IMR-90 (cell line): ENCODE measurements at regions not wholly inside any gene's neighbourhood (a gene's known extent, or its start where the extent isn't known, plus 50 kb on each side); places are given as distances from the start of the nearest gene placed in this dataset.
A peak's percentile ranks its signal among the peaks of the same experiment; 100 is the strongest.

Experiments
- ATAC-seq: fragments of 200-7000 bp; cut with Tn5 transposase; 2 replicates; pipeline ENCODE4 v1.9.1; 2020; ENCODE audit warnings: low read depth, mild to moderate bottlenecking, moderate library complexity
- BruUV-seq: library from RNA; stranded (reverse); fragments of 400-500 nt; replicated peaks from 2 replicates; lab custom pipeline; 2021; lab: Mats Ljungman, UMichigan
- CTCF ChIA-PET: fragments of 300-600 bp; formaldehyde crosslinking; extraction: SDS; loops from one replicate; lab custom pipeline; 2021; ENCODE audit warnings: antibody characterized with exemption; lab: Yijun Ruan, JAX
- POLR2A ChIA-PET: fragments of 300-600 bp; sonication (Branson Sonifier 250); formaldehyde crosslinking; loops from one replicate; lab custom pipeline; 2022; ENCODE audit warnings: antibody characterized with exemption; ENCODE audit not compliant: unreplicated experiment; lab: Charles Lee
- DNase-seq: peaks from one replicate; pipeline ENCODE4 v3.0.0; 2013
- H2AFZ ChIP-seq: replicated peaks from 2 replicates; pipeline ENCODE3; 2013; ENCODE audit warnings: low read length, mild to moderate bottlenecking; ENCODE audit not compliant: poor library complexity
- H2AK5ac ChIP-seq: 2 replicates; pipeline ENCODE4 v1.6.1; 2013; ENCODE audit warnings: low read depth, low read length, inconsistent platforms
- H2AK9ac ChIP-seq: replicated peaks from 2 replicates; pipeline ENCODE3; 2013; ENCODE audit warnings: mild to moderate bottlenecking, low read depth, low read length, moderate library complexity; ENCODE audit not compliant: poor library complexity
- H2BK120ac ChIP-seq: 2 replicates; pipeline ENCODE4 v1.6.1; 2013; ENCODE audit warnings: low read depth, low read length, inconsistent platforms
- H2BK15ac ChIP-seq: 3 replicates; pipeline ENCODE4 v1.6.1; 2013; ENCODE audit warnings: low read depth, low read length, inconsistent platforms
- H2BK20ac ChIP-seq: 2 replicates; pipeline ENCODE4 v1.6.1; 2013; ENCODE audit warnings: low read depth, mild to moderate bottlenecking, inconsistent platforms, low read length, moderate library complexity
- H2BK5ac ChIP-seq: 2 replicates; pipeline ENCODE4 v1.6.1; 2013; ENCODE audit warnings: mild to moderate bottlenecking, low read depth, low read length, inconsistent platforms; ENCODE audit not compliant: poor library complexity, severe bottlenecking
- H3K14ac ChIP-seq: replicated peaks from 2 replicates; pipeline ENCODE4 v1.6.1; 2013; ENCODE audit warnings: low read depth, low read length, inconsistent platforms
- H3K18ac ChIP-seq: 2 replicates; pipeline ENCODE4 v1.6.1; 2013; ENCODE audit warnings: low read depth, low read length, control low read depth
- H3K23ac ChIP-seq: 2 replicates; pipeline ENCODE4 v1.6.1; 2013; ENCODE audit warnings: low read depth, low read length, inconsistent platforms
- H3K27ac ChIP-seq: 2 replicates; pipeline ENCODE4 v1.5.1; 2013; ENCODE audit warnings: mild to moderate bottlenecking, control low read depth, low read length; ENCODE audit not compliant: insufficient read depth
- H3K27me3 ChIP-seq: 2 replicates; pipeline ENCODE4 v1.6.1; 2013; ENCODE audit warnings: low read length; ENCODE audit not compliant: control insufficient read depth, insufficient read depth
- H3K36me3 ChIP-seq: 2 replicates; pipeline ENCODE4 v1.6.1; 2013; ENCODE audit warnings: low read length, mixed read lengths; ENCODE audit not compliant: control insufficient read depth, insufficient read depth
- H3K4ac ChIP-seq: 2 replicates; pipeline ENCODE4 v1.6.1; 2013; ENCODE audit warnings: low read depth, low read length, inconsistent platforms
- H3K4me1 ChIP-seq: 2 replicates; pipeline ENCODE4 v1.6.1; 2013; ENCODE audit warnings: low read length, mixed read lengths; ENCODE audit not compliant: control insufficient read depth, insufficient read depth
- H3K4me2 ChIP-seq: 2 replicates; pipeline ENCODE4 v1.6.1; 2013; ENCODE audit warnings: low read depth, mild to moderate bottlenecking, control low read depth, low read length, moderate library complexity
- H3K4me3 ChIP-seq: 2 replicates; pipeline ENCODE4 v1.5.1; 2013; ENCODE audit warnings: low read depth, mild to moderate bottlenecking, control low read depth, low read length, moderate library complexity; ENCODE audit not compliant: insufficient read depth
- H3K56ac ChIP-seq: 2 replicates; pipeline ENCODE4 v1.6.1; 2013; ENCODE audit warnings: low read length, inconsistent platforms; ENCODE audit not compliant: insufficient read depth; ENCODE audit errors: extremely low read depth
- H3K79me1 ChIP-seq, 2 experiments: 2 replicates each; pipeline ENCODE4 v1.6.1; 2013; ENCODE audit warnings: low read length in 2 of 2, inconsistent platforms in 1 of 2, low read depth in 1 of 2
- H3K9ac ChIP-seq: 2 replicates; pipeline ENCODE4 v1.6.1; 2013; ENCODE audit warnings: low read depth, low read length, control low read depth
- H3K9me1 ChIP-seq: 2 replicates; pipeline ENCODE4 v1.6.1; 2013; ENCODE audit warnings: low read length, inconsistent platforms; ENCODE audit not compliant: insufficient read depth
- H3K9me3 ChIP-seq: 2 replicates; pipeline ENCODE4 v1.6.1; 2013; ENCODE audit warnings: low read length; ENCODE audit not compliant: control insufficient read depth, insufficient read depth
- H4K20me1 ChIP-seq: 2 replicates; pipeline ENCODE4 v1.6.1; 2013; ENCODE audit warnings: low read length, inconsistent platforms; ENCODE audit not compliant: insufficient read depth
- H4K5ac ChIP-seq: 2 replicates; pipeline ENCODE4 v1.6.1; 2013; ENCODE audit warnings: mild to moderate bottlenecking, low read depth, low read length, control low read depth
- H4K8ac ChIP-seq, 2 experiments: 2 replicates each; pipeline ENCODE4 v1.6.1; 2013; ENCODE audit warnings: low read depth in 2 of 2, low read length in 2 of 2, control low read depth in 1 of 2, inconsistent platforms in 1 of 2
- H4K91ac ChIP-seq: 2 replicates; pipeline ENCODE4 v1.6.1; 2013; ENCODE audit warnings: low read depth, low read length, inconsistent platforms; ENCODE audit not compliant: insufficient read depth
- BHLHE40 ChIP-seq: fragments of 150-350 bp; IDR thresholded peaks from 2 replicates; pipeline ENCODE4 v1.6.1; 2016; ENCODE audit warnings: mild to moderate bottlenecking, low read depth, low read length
- CEBPB ChIP-seq: IDR thresholded peaks from 2 replicates; pipeline ENCODE4 v1.6.1; 2012; ENCODE audit warnings: low read depth, low read length, improper control_type of control experiment
- MAFK ChIP-seq: IDR thresholded peaks from 2 replicates; pipeline ENCODE4 v1.6.1; 2012; ENCODE audit warnings: low read depth, low read length, improper control_type of control experiment
- MAZ ChIP-seq: IDR thresholded peaks from 2 replicates; pipeline ENCODE4 v1.6.1; 2012; ENCODE audit warnings: low read depth, mild to moderate bottlenecking, low read length, improper control_type of control experiment, moderate library complexity, borderline replicate concordance
- RAD21 ChIP-seq: IDR thresholded peaks from 2 replicates; pipeline ENCODE4 v1.6.1; 2012; ENCODE audit warnings: low read length, improper control_type of control experiment
- RFX5 ChIP-seq: IDR thresholded peaks from 2 replicates; pipeline ENCODE4 v1.8.0; 2012; ENCODE audit warnings: low read depth, mild to moderate bottlenecking, low read length, moderate library complexity
- WGBS, 2 experiments: methylation state at CpG; one replicate each; pipeline versions ENCODE4 v1.1.5 to v1.1.7; 2013; ENCODE audit warnings: missing lambda C conversion rate in 2 of 2; ENCODE audit not compliant: insufficient read length in 1 of 2; ENCODE audit errors: extremely low coverage in 2 of 2; 5-methylcytosine and 5-hydroxymethylcytosine counted together
- dilution Hi-C: fragments of 300-500 bp; cut with HindIII; formaldehyde crosslinking; loops from one replicate; pipeline ENCODE4 v1.14.3; 2018; ENCODE audit warnings: low sequenced_read_pairs; ENCODE audit not compliant: unreplicated experiment
- in situ Hi-C: fragments of 300-500 bp; cut with MboI; formaldehyde crosslinking; loops from 3 replicates; pipeline ENCODE4 v1.14.3; 2019; ENCODE audit warnings: low sequenced_read_pairs, inconsistent platforms, mixed read lengths
- intact Hi-C: fragments of 100-400 bp; cut with micrococcal nuclease; formaldehyde crosslinking; loops from 2 replicates; pipeline ENCODE4 v1.10.0; 2022
- TF ChIP-seq, protein P1 (sequence below): conservative IDR thresholded peaks from 2 replicates; pipeline ENCODE4 v1.5.1; 2012; ENCODE audit warnings: mild to moderate bottlenecking, low read depth, low read length, improper control_type of control experiment

DNA sequence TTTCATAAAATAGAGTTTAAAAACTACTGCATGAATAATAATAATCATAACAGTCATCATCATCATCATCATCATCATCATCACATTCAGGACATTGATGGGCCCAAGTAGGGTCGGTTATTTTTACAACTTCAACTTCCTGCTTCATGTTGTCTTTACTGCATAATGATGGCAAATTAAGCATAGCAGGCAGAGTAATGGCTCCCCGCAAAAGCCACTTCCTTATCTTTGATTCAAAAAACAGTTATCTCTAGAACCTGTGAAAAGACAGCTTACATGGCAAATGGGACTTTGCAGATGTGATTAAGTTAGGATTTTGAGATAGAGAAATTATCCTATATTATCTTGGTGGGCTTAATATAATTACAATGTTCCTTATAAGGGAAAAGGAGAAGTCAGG, 792.9 kb downstream of the LIG4 start:
- no peak overlapping the region for H3K18ac ChIP-seq
- H3K23ac ChIP-seq = no peak overlapping the region
- H2BK120ac ChIP-seq = no peak overlapping the region
- no peak overlapping the region for H2AK9ac ChIP-seq
- WGBS, 2 experiments = no CpG with 5 or more reads among the region's 2 CpGs
- H3K4me1 ChIP-seq = peaks cover 4% of the 10 kb centered on the region
- no peaks in the 10 kb centered on the region for H3K36me3 ChIP-seq
- no peak overlapping the region for H3K27ac ChIP-seq
- H3K9me3 ChIP-seq = peaks cover 3% of the 10 kb centered on the region
- no peak overlapping the region for H2BK20ac ChIP-seq
- H2BK15ac ChIP-seq = no peak overlapping the region; the same call in 2 of the 3 replicates
- no peak overlapping the region for H2AFZ ChIP-seq
- dilution Hi-C loops = no loop called here
- H3K4me2 ChIP-seq = peak overlapping the region; percentile 88; the same call in 1 of the 2 replicates
- no peaks in the 10 kb centered on the region for H3K27me3 ChIP-seq
- POLR2A ChIA-PET = no interaction called here
- no peak overlapping the region; the same call in 1 of the 2 replicates for H2AK5ac ChIP-seq
- H2BK5ac ChIP-seq = no peak overlapping the region
- CTCF ChIA-PET = no interaction called here
- no peak for DNase-seq
- no peak overlapping the region for H3K4me3 ChIP-seq
- no peak overlapping the region for H4K5ac ChIP-seq
- peaks cover 12 to 26% of the 10 kb centered on the region in 2 experiments; a peak in 3 of 4 replicates for H3K79me1 ChIP-seq
- no peak overlapping the region for H3K9ac ChIP-seq
- no peak overlapping the region for H3K56ac ChIP-seq
- no peak overlapping the region for H3K4ac ChIP-seq
- no TSS peak for BruUV-seq
- H3K14ac ChIP-seq = no peak overlapping the region
- no peaks in the 10 kb centered on the region for H3K9me1 ChIP-seq
- H4K91ac ChIP-seq = no peak overlapping the region
- intact Hi-C loops = no loop called here
- no peak overlapping the region for H4K8ac ChIP-seq
- no peaks in the 10 kb centered on the region for H4K20me1 ChIP-seq
- in situ Hi-C loops = no loop called here
- no peak for ATAC-seq
- TF ChIP-seq MAFK (no peak), RAD21 (no peak), MAZ (no peak), RFX5 (no peak), CEBPB (no peak), BHLHE40 (no peak)
- TF ChIP-seq, protein P1, sequence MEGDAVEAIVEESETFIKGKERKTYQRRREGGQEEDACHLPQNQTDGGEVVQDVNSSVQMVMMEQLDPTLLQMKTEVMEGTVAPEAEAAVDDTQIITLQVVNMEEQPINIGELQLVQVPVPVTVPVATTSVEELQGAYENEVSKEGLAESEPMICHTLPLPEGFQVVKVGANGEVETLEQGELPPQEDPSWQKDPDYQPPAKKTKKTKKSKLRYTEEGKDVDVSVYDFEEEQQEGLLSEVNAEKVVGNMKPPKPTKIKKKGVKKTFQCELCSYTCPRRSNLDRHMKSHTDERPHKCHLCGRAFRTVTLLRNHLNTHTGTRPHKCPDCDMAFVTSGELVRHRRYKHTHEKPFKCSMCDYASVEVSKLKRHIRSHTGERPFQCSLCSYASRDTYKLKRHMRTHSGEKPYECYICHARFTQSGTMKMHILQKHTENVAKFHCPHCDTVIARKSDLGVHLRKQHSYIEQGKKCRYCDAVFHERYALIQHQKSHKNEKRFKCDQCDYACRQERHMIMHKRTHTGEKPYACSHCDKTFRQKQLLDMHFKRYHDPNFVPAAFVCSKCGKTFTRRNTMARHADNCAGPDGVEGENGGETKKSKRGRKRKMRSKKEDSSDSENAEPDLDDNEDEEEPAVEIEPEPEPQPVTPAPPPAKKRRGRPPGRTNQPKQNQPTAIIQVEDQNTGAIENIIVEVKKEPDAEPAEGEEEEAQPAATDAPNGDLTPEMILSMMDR = no peak
